ENCODE measurements at regions not wholly inside any gene's neighbourhood (a gene's known extent, or its start where the extent isn't known, plus 50 kb on each side); places are given as distances from the start of the nearest gene placed in this dataset.
"Not testable (repeated sequence)": the region's sequence is repeated elsewhere in the genome, so short reads cannot be mapped to it uniquely, and the experiment has no call there.

- no peak for DNase-seq
These were observed 428.9 kb upstream of the B3GAT1 start for GRCh38 chr11:134840945-134841344.

DNA sequence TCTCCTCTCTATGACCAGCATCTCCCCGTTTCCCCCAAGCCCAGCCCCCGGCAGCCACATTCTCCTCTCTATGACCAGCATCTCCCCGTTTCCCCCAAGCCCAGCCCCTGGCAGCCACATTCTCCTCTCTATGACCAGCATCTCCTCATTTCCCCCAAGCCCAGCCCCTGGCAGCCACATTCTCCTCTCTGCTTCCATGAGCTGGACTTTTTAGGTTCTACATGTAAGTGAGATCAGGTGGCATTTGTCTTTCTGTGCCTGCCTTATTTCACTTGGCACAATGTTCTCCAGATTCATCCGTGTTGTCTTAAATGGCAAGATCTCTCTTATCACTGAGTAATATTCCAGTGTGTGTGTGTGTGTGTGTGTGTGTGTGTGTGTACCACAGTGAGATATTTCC, 428.1 kb upstream of the B3GAT1 start:
- not testable (repeated sequence) for DNase-seq

GRCh38 chr11:134838708-134839107, 426.7 kb upstream of the B3GAT1 start:
- no peak for DNase-seq

DNA sequence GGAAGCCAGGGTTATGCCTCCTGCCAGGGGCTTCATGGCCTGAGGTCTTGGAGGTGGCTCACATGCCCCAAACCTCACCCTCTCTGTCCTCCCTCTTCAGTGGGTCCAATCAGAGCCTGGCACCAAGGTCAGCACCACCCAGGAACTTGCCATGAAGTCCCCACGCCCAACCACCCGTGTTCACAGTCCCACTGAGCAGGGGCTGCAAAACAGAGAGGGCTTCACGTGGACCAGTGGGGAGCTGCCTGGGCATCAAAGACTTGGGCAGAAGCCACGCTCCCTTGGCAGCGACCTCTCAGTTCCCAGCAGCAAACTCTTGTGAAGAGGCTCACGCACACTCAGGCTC, 425.8 kb upstream of the B3GAT1 start:
- no peak for DNase-seq

- no peak for DNase-seq
These were observed 425.3 kb upstream of the B3GAT1 start for GRCh38 chr11:134837166-134837886.

DNA sequence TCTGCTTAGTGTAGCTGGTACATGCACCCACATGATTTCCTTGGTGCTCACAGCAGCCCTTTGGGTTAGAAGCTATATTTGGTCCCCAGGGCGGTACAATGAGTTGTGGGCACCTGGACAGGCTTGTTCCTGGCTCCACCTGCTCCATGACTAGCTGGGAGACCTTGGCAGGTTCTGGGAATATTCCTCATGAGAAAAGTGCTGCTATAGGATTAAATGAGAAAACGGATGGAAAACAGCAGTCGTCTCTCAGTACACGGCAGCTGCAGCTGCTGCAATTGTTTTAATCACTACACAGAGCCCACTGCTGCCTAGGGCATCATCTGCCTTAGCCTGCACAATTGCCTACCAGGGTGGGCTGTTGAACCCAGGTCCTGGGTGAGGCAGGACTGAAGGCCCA, 424.5 kb upstream of the B3GAT1 start:
- DNase-seq, result no peak

- DNase-seq, result no peak
These were observed 423.5 kb upstream of the B3GAT1 start for GRCh38 chr11:134835561-134835960.

GRCh38 chr11:134830312-134830711, 418.3 kb upstream of the B3GAT1 start:
- DNase-seq, result no peak

DNA sequence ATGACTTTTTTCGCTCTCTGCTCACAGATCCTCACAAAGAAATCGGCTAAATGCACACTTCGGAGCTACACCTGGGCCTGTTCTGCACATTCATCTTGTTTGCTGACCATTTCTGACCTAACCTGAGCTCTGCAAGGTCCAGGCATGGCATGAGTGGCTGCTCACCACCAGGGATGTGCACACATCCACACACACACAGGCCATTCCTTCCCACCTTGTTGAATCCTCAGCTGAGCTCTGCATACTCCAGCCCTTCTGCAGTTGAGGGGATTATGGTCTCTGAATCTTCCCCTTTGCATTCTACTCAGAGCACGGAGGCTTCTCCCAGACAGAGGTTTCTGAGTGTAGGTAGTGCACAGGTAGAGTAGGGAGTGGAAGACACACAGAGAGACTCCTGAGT, 411.9 kb upstream of the B3GAT1 start:
- no peak for DNase-seq

- no peak for DNase-seq
These were observed 410.9 kb upstream of the B3GAT1 start for GRCh38 chr11:134822897-134823296.

- no peak for DNase-seq
These were observed 409.4 kb upstream of the B3GAT1 start for GRCh38 chr11:134821422-134821821.

GRCh38 chr11:134819041-134819440, 407.0 kb upstream of the B3GAT1 start:
- no peak for DNase-seq

GRCh38 chr11:134818516-134818915, 406.5 kb upstream of the B3GAT1 start:
- no peak for DNase-seq

DNA sequence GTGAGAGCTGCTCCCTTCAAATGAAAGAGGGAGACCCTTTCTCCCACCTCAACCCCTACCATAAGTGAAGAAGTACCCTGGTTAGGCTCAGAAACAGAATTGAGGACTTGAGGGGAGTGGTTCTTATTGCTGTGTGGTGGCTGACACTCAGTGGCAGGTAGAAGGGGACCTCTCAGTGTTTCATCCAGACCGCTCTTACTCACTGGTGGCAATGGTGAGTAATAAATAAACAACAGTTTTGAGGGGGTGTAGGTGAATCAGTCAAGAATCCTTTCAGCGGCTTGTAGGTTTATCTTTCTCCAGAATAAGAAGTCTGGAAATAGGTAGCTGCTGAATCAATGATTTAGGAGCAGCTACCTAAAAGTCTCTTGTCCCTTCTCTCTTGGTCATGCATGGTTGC, 403.4 kb upstream of the B3GAT1 start:
- DNase-seq, result no peak

DNA sequence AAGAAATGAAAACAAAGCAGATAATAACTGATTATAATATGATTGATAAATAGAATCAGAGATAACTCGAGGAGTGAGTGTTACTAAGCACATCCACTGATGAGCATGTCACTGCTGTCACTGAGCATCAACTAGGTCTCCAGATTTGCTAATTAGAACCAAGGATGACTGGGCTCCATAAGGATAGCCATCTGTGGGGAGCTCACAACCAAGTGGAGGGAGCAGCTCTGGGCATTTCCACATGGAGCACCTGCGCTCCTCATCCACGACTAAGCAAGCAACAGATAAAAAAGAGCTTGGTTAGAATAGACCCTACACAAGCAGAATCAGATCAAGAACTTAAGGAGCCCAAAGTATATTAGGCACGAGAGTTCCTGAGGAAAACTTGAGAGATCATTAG, 396.0 kb upstream of the B3GAT1 start:
- no peak for DNase-seq

- DNase-seq, result no peak
These were observed 390.6 kb upstream of the B3GAT1 start for GRCh38 chr11:134802598-134802997.

DNA sequence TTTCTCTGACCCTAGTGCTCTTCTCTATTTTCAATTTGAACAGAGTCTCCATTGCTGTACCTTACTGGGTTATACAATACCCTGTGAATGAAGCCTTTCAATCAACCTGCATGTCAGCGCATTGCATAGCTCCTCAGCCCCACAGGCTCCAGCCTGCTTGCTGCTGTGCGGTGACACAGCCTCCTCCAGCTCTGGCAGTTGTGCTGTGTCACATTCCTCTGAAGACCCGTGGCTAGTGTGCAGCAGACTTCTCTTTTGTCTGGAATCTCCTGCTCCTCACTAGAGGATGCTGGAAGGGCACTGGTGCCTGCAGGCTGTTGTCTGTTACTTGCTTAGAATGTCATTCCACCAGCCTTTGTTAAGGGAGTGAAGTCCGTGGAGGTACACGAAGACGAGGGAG, 390.1 kb upstream of the B3GAT1 start:
- DNase-seq, result no peak

DNA sequence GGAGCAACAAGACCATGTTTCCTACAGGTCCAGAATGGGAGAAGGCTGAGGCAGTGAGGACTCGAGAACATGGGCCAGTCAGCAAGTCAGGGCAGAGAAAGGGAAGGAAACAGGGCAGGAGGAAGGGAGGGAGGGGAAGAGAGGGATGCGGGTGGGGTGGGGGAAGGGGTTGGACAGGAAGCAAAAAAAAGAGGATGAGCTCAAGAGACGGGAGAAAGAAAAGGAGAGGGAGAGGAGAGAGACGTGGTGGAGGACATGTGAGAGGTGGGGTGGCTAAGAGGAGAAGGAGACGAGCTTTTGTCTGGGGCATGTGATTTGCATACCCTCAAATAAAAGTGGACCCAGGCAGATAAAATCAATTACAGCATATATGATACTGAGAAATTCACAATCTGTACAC, 389.5 kb upstream of the B3GAT1 start:
- no peak for DNase-seq

DNA sequence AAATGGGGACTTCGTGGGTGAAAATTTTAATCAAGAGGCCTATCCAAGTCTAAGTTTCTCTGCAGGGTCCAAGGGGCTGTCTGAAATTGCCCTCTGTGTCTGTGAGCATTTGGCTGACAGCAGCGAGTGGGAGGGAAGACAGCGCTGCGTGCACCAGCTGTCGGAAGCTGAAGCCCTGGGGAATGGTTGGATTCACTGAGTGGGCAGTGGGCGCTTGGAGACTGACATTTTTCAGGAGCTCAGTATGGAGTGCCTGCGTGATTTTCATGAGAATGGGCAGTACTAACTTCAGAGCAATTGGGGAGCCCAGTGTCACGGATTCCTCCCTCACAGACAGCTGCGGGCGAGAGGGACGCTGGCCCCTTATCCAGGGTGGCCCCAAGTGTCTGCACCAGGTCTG, 388.8 kb upstream of the B3GAT1 start:
- DNase-seq, result no peak

GRCh38 chr11:134800130-134800529, 388.1 kb upstream of the B3GAT1 start:
- DNase-seq, result no peak

DNA sequence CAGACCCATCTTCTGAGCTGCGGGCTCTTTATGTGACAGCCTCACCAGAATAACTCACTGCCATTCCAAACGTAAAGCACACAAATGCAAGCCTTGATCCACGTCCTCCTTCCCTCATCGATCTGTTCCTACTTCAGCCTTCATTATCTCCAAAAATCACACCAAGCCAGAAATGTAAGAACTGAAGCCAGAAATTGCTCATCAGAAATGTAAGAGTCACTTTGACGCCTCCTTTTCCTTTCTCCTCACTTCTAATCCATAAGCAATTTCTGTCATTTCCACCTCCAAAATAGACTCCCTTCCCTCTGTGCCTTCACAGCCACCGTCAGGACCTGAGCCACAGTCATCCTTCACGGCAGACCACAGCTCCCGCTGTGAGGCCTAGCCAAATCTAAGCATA, 387.3 kb upstream of the B3GAT1 start:
- DNase-seq, result no peak

- no peak for DNase-seq
These were observed 385.5 kb upstream of the B3GAT1 start for GRCh38 chr11:134797411-134798089.

- DNase-seq, result no peak
These were observed 383.0 kb upstream of the B3GAT1 start for GRCh38 chr11:134795017-134795416.

- no peak for DNase-seq
These were observed 382.1 kb upstream of the B3GAT1 start for GRCh38 chr11:134794192-134794591.

GRCh38 chr11:134792677-134793076, 380.6 kb upstream of the B3GAT1 start:
- DNase-seq, result no peak

Measured in MV-4-11 (cell line).